Activated T-helper 2 cell treated with anti-CD3 and anti-CD28 coated beads, Interferon-gamma antibody, Interleukin-2, Interleukin-4, amounts not matched to agents 10 μg/mL and 5 μg/mL and 100 μg/mL, durations not matched to agents 14 hours and 24 hours and 36 hours (primary cell): ENCODE measurements at regions not wholly inside any gene's neighbourhood (a gene's known extent, or its start where the extent isn't known, plus 50 kb on each side); places are given as distances from the start of the nearest gene placed in this dataset.

Source experiments
- DNase-seq: peaks from one replicate; pipeline ENCODE4 v3.0.0; 2021; ENCODE audit warnings: low spot score
- H3K27ac Mint-ChIP-seq: one replicate; pipeline ENCODE4 v1.8.0; 2021; ENCODE audit warnings: mixed read lengths
- H3K27me3 Mint-ChIP-seq: one replicate; pipeline ENCODE4 v1.8.0; 2021; ENCODE audit warnings: low read depth, mixed read lengths
- H3K36me3 Mint-ChIP-seq: one replicate; pipeline ENCODE4 v1.8.0; 2021; ENCODE audit warnings: low read depth, mixed read lengths
- H3K4me1 Mint-ChIP-seq: one replicate; pipeline ENCODE4 v1.8.0; 2021; ENCODE audit warnings: low read depth, mixed read lengths
- H3K4me3 Mint-ChIP-seq: one replicate; pipeline ENCODE4 v1.8.0; 2021; ENCODE audit warnings: low read depth, mild to moderate bottlenecking, moderate library complexity, mixed read lengths
- H3K9me3 Mint-ChIP-seq: one replicate; pipeline ENCODE4 v1.8.0; 2021; ENCODE audit warnings: mixed read lengths
- intact Hi-C: fragments of 100-400 bp; cut with micrococcal nuclease; formaldehyde crosslinking; loops from one replicate; pipeline ENCODE4 v1.15.1; 2023

DNA sequence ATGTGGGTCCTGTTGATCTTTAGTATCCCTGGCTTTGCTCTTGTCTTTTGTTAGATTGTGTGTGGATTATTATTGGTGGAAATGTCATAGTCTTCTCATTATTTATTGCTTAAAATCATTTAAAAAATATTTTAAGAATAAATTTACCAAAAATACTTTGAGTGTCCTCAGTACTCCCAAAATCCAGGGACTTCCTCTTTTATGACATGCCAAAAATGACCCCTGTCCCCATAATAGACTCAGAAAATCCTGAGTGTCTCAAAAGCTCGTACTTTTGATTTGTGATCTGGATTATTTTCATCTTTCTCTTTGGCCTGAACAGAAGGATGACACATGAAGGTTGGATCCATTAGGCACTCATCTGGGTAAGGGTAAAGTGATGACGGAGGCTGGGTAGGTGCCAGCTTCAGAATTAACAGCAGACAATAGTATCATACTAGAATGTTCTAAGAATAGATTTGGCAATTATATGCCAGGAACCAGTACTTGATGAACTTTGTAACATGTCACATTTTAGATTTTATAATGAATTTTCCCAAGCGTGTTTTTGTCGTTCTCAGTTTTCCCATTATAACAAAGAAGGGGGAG lies 602.2 kb upstream of the CDH8 start:
- Mint-ChIP-seq H3K36me3 (no peaks in the 10 kb centered on the region), H3K9me3 (peaks cover 56% of the 10 kb centered on the region), H3K27me3 (no peaks in the 10 kb centered on the region), H3K4me3 (no peak overlapping the region), H3K27ac (no peak overlapping the region), H3K4me1 (no peaks in the 10 kb centered on the region)
- no peak for DNase-seq
- intact Hi-C loops: no loop called here

DNA sequence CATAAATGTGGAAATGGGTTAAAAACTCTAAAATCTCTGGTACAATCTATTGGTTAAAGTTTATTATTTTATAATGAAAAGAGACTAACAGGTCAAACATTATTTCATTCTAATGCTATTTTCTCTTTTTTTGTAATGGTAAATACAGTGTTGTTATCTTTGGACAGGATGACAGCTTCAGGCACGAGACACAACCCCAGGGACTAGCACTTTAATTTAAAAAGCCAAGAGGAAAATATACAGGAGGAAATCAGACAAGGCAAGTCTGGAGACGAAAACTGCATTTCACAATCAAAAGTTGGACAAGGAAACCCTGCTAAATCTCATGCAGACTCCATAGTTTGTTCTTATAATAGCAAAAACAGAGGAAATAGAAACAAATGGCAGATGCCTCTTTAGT lies 589.1 kb upstream of the CDH8 start:
- no peak overlapping the region for H3K4me3 Mint-ChIP-seq
- H3K27me3 Mint-ChIP-seq: no peaks in the 10 kb centered on the region
- DNase-seq: no peak
- peaks cover 49% of the 10 kb centered on the region for H3K9me3 Mint-ChIP-seq
- no peaks in the 10 kb centered on the region for H3K36me3 Mint-ChIP-seq
- intact Hi-C loops: no loop called here
- H3K27ac Mint-ChIP-seq: no peak overlapping the region
- no peaks in the 10 kb centered on the region for H3K4me1 Mint-ChIP-seq

- Mint-ChIP-seq H3K4me3 (no peak overlapping the region), H3K4me1 (no peaks in the 10 kb centered on the region), H3K27me3 (no peaks in the 10 kb centered on the region), H3K27ac (no peak overlapping the region), H3K9me3 (peaks cover 56% of the 10 kb centered on the region), H3K36me3 (no peaks in the 10 kb centered on the region)
- intact Hi-C loops: no loop called here
- DNase-seq: no peak
Measured at GRCh38 chr16:62620275-62620674, 584.0 kb upstream of the CDH8 start.

- no peak for DNase-seq
- intact Hi-C loops: no loop called here
- H3K27ac Mint-ChIP-seq: no peak overlapping the region
- H3K4me1 Mint-ChIP-seq: no peaks in the 10 kb centered on the region
- H3K27me3 Mint-ChIP-seq: no peaks in the 10 kb centered on the region
- no peaks in the 10 kb centered on the region for H3K36me3 Mint-ChIP-seq
- no peak overlapping the region for H3K4me3 Mint-ChIP-seq
- H3K9me3 Mint-ChIP-seq: peaks cover 57% of the 10 kb centered on the region
Measured at GRCh38 chr16:62615526-62615925, 579.3 kb upstream of the CDH8 start.

GRCh38 chr16:62610291-62610690 lies 574.1 kb upstream of the CDH8 start:
- no peaks in the 10 kb centered on the region for H3K36me3 Mint-ChIP-seq
- intact Hi-C loops: no loop called here
- no peaks in the 10 kb centered on the region for H3K4me1 Mint-ChIP-seq
- peaks cover 58% of the 10 kb centered on the region for H3K9me3 Mint-ChIP-seq
- DNase-seq: no peak
- H3K4me3 Mint-ChIP-seq: no peak overlapping the region
- no peaks in the 10 kb centered on the region for H3K27me3 Mint-ChIP-seq
- no peak overlapping the region for H3K27ac Mint-ChIP-seq

- no peak for DNase-seq
- H3K4me3 Mint-ChIP-seq: no peak overlapping the region
- H3K36me3 Mint-ChIP-seq: no peaks in the 10 kb centered on the region
- peaks cover 59% of the 10 kb centered on the region for H3K9me3 Mint-ChIP-seq
- H3K4me1 Mint-ChIP-seq: no peaks in the 10 kb centered on the region
- intact Hi-C loops: no loop called here
- no peaks in the 10 kb centered on the region for H3K27me3 Mint-ChIP-seq
- no peak overlapping the region for H3K27ac Mint-ChIP-seq
Measured at GRCh38 chr16:62602790-62603189, 566.6 kb upstream of the CDH8 start.

- Mint-ChIP-seq H3K27ac (no peak overlapping the region), H3K27me3 (no peaks in the 10 kb centered on the region), H3K4me1 (no peaks in the 10 kb centered on the region), H3K36me3 (no peaks in the 10 kb centered on the region), H3K4me3 (no peak overlapping the region), H3K9me3 (peaks cover 58% of the 10 kb centered on the region)
- no peak for DNase-seq
- intact Hi-C loops: no loop called here
Measured at GRCh38 chr16:62597875-62598274, 561.6 kb upstream of the CDH8 start.

- Mint-ChIP-seq H3K27me3 (no peaks in the 10 kb centered on the region), H3K9me3 (peaks cover 50% of the 10 kb centered on the region), H3K36me3 (no peaks in the 10 kb centered on the region), H3K27ac (no peak overlapping the region), H3K4me3 (no peak overlapping the region), H3K4me1 (no peaks in the 10 kb centered on the region)
- intact Hi-C loops: no loop called here
- DNase-seq: no peak
Measured at GRCh38 chr16:62596584-62596983, 560.3 kb upstream of the CDH8 start.

DNA sequence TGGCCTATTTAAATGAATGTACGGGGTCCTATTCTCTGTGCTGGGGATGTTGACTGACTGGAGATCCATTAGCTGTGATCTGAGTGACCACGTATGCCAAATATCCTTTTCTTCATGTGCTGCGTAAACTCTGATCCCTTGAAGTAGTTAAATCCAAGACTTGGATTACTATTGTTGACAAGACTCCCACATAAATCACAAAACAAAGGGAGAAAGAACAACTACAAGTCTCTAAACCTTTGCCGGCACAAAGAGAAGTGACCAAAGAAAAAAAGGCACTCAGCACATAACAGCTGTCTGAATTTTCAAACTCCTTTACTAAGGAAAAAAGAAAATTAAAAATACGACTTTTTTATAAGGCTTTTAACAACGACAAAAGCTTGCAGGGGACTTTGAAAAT lies 559.9 kb upstream of the CDH8 start:
- Mint-ChIP-seq H3K27ac (no peak overlapping the region), H3K4me1 (no peaks in the 10 kb centered on the region), H3K36me3 (no peaks in the 10 kb centered on the region), H3K27me3 (no peaks in the 10 kb centered on the region), H3K4me3 (no peak overlapping the region), H3K9me3 (peaks cover 45% of the 10 kb centered on the region)
- no peak for DNase-seq
- intact Hi-C loops: no loop called here

DNA sequence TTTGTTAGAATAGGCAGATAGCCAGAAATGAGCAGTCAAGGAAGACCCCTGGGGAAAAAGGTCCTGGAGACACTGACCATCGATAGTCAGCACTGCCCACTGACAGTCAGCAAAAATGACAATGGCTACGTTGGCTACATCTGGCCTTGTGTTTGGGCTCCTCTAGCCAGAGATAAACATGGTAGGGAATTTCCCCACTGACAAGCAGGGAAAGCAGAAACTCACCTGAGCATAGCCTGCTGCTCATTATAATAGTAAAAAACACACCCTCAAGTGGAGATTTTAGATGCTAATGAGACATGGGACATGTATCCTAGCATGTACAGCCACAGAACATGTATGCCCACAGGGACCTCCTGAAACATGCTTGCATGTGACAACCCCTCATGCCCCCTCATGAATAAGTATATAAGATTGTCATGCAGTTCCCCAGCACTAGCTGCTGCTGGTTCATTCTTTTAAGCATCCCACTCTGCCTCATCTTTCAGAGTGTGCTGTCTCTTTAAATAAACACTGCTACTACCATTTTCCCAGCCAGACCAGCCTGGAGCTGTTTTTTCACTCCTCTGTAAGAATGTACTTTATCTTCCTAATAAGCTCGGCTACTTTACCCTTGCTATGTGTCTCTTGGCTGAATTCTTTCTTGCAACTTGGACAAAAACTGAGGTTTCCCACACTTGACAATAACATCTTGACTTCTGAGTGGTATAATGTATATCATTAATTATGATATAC lies 550.1 kb upstream of the CDH8 start:
- H3K4me3 Mint-ChIP-seq: no peak overlapping the region
- H3K27me3 Mint-ChIP-seq: no peaks in the 10 kb centered on the region
- H3K9me3 Mint-ChIP-seq: peaks cover 62% of the 10 kb centered on the region
- no peaks in the 10 kb centered on the region for H3K36me3 Mint-ChIP-seq
- H3K4me1 Mint-ChIP-seq: no peaks in the 10 kb centered on the region
- no peak overlapping the region for H3K27ac Mint-ChIP-seq
- no peak for DNase-seq
- intact Hi-C loops: no loop called here

DNA sequence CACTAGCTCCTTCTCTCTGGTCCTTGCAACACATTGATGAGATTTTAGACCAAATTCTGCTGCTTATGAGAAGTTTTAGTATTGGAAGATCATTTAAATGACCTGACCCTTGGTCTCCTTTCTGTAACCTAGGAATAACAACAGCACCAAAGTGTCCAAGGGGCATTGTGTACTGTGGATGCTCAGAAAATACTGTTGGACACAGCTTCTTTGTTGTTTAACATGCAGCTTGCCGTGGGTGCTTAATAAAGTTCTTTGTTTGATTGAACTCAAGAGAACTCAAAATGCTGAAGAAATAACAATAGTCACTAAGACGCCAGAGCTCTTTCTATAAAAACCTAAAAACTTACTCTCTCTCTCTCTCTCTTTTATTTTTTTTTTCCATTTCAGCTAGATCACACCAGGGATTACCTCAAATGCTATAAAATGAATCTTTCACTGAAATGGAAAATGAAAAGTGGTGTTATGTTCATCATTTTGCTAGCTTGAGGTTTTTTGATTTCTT lies 548.9 kb upstream of the CDH8 start:
- peaks cover 57% of the 10 kb centered on the region for H3K9me3 Mint-ChIP-seq
- H3K4me3 Mint-ChIP-seq: no peak overlapping the region
- H3K36me3 Mint-ChIP-seq: no peaks in the 10 kb centered on the region
- H3K27ac Mint-ChIP-seq: no peak overlapping the region
- intact Hi-C loops: no loop called here
- DNase-seq: no peak
- H3K4me1 Mint-ChIP-seq: no peaks in the 10 kb centered on the region
- no peaks in the 10 kb centered on the region for H3K27me3 Mint-ChIP-seq

GRCh38 chr16:62583414-62583813 lies 547.2 kb upstream of the CDH8 start:
- intact Hi-C loops: no loop called here
- Mint-ChIP-seq H3K27ac (no peak overlapping the region), H3K4me3 (no peak overlapping the region), H3K36me3 (no peaks in the 10 kb centered on the region), H3K4me1 (no peaks in the 10 kb centered on the region), H3K9me3 (peaks cover 49% of the 10 kb centered on the region), H3K27me3 (no peaks in the 10 kb centered on the region)
- DNase-seq: no peak

GRCh38 chr16:62573466-62573865 lies 537.2 kb upstream of the CDH8 start:
- no peaks in the 10 kb centered on the region for H3K36me3 Mint-ChIP-seq
- H3K27me3 Mint-ChIP-seq: no peaks in the 10 kb centered on the region
- H3K27ac Mint-ChIP-seq: no peak overlapping the region
- peaks cover 39% of the 10 kb centered on the region for H3K9me3 Mint-ChIP-seq
- H3K4me3 Mint-ChIP-seq: no peak overlapping the region
- intact Hi-C loops: no loop called here
- DNase-seq: no peak
- H3K4me1 Mint-ChIP-seq: no peaks in the 10 kb centered on the region
